CD14-positive monocyte (primary cell): ENCODE measurements at regions not wholly inside any gene's neighbourhood (a gene's known extent, or its start where the extent isn't known, plus 50 kb on each side); places are given as distances from the start of the nearest gene placed in this dataset.

ENCODE experiments used
- DNase-seq, 3 donors: peaks; one replicate each; pipeline ENCODE4 v3.0.0-alpha.2; 2011 to 2022
- H2AFZ ChIP-seq: 2 replicates; pipeline ENCODE4 v1.6.0; 2012; ENCODE audit warnings: mild to moderate bottlenecking, low read depth, low read length, inconsistent platforms; ENCODE audit not compliant: insufficient read depth, poor library complexity, severe bottlenecking
- H3K27ac ChIP-seq, 2 donors: 1 replicate in 1 of 2; 2 replicates in 1 of 2; pipeline ENCODE4 v1.5.1; 2012 to 2013; ENCODE audit warnings: low read length in 2 of 2, control low read depth in 1 of 2, inconsistent platforms in 1 of 2, low read depth in 1 of 2, mild to moderate bottlenecking in 1 of 2
- H3K27me3 ChIP-seq, 2 donors: one replicate each; pipeline versions ENCODE4 v1.6.0 to v1.6.1; 2011 to 2013; ENCODE audit warnings: low read length in 2 of 2; ENCODE audit not compliant: control insufficient read depth in 2 of 2, insufficient read depth in 2 of 2
- H3K36me3 ChIP-seq, 2 donors: replicated peaks in 1 of 2; 1 replicate in 1 of 2; 2 replicates in 1 of 2; pipeline versions ENCODE4 v1.5.1 to v1.6.1; 2012 to 2013; ENCODE audit warnings: low read length in 2 of 2, control low read depth in 1 of 2, inconsistent platforms in 1 of 2, mild to moderate bottlenecking in 1 of 2; ENCODE audit not compliant: insufficient read depth in 2 of 2, control insufficient read depth in 1 of 2
- H3K4me1 ChIP-seq, 2 donors: 1 replicate in 1 of 2; 2 replicates in 1 of 2; pipeline versions ENCODE4 v1.5.1 to v1.6.1; 2012 to 2013; ENCODE audit warnings: low read length in 2 of 2, control low read depth in 1 of 2, inconsistent platforms in 1 of 2, mild to moderate bottlenecking in 1 of 2, moderate library complexity in 1 of 2; ENCODE audit not compliant: insufficient read depth in 2 of 2, control insufficient read depth in 1 of 2
- H3K4me2 ChIP-seq: replicated peaks from 2 replicates; pipeline ENCODE3; 2012; ENCODE audit warnings: low read length, moderate library complexity, mild to moderate bottlenecking; ENCODE audit not compliant: poor library complexity, severe bottlenecking; ENCODE audit errors: extremely low read depth
- H3K4me3 ChIP-seq, 3 experiments: fragments of 200-600 bp in 1 of 3; sonication (generic) in 1 of 3; replicated peaks in 1 of 3; 1 replicate in 2 of 3; 2 replicates in 1 of 3; pipeline ENCODE4 v1.5.1; 2011 to 2013; ENCODE audit warnings: low read length in 3 of 3, mild to moderate bottlenecking in 3 of 3, control low read depth in 2 of 3, low read depth in 2 of 3, inconsistent platforms in 1 of 3, moderate library complexity in 1 of 3
- H3K79me2 ChIP-seq: 2 replicates; pipeline ENCODE4 v1.6.0; 2012; ENCODE audit warnings: mild to moderate bottlenecking, control low read depth, inconsistent platforms, low read length, moderate library complexity; ENCODE audit not compliant: insufficient read depth
- H3K9ac ChIP-seq: 2 replicates; pipeline ENCODE4 v1.6.0; 2017; ENCODE audit warnings: low read length, mild to moderate bottlenecking; ENCODE audit not compliant: insufficient read depth, poor library complexity, severe bottlenecking
- H3K9me3 ChIP-seq, 2 donors: replicated peaks in 1 of 2; 1 replicate in 1 of 2; 2 replicates in 1 of 2; pipeline versions ENCODE4 v1.5.1 to v1.6.1; 2012 to 2013; ENCODE audit warnings: low read length in 2 of 2, control low read depth in 1 of 2; ENCODE audit not compliant: control insufficient read depth in 1 of 2, insufficient read depth in 1 of 2
- H4K20me1 ChIP-seq: 2 replicates; pipeline ENCODE4 v1.6.0; 2012; ENCODE audit warnings: mild to moderate bottlenecking, low read length, control low read depth, moderate library complexity; ENCODE audit not compliant: insufficient read depth
- H3K27ac Mint-ChIP-seq, 7 donors: one replicate each; pipeline ENCODE4 v1.8.0; 2020; ENCODE audit warnings: mild to moderate bottlenecking in 7 of 7, mixed read lengths in 7 of 7, moderate library complexity in 6 of 7, inconsistent platforms in 2 of 7
- H3K27me3 Mint-ChIP-seq, 3 donors: one replicate each; pipeline ENCODE4 v1.8.0; 2021 to 2022; ENCODE audit warnings: low read depth in 3 of 3, mild to moderate bottlenecking in 3 of 3, mixed read lengths in 3 of 3, moderate library complexity in 3 of 3, inconsistent platforms in 1 of 3
- H3K36me3 Mint-ChIP-seq, 2 donors: one replicate each; pipeline ENCODE4 v1.8.0; 2020; ENCODE audit warnings: mixed read lengths in 2 of 2, inconsistent platforms in 1 of 2, mild to moderate bottlenecking in 1 of 2
- H3K4me1 Mint-ChIP-seq: one replicate; pipeline ENCODE4 v1.8.0; 2020; ENCODE audit warnings: mild to moderate bottlenecking, mixed read lengths
- H3K4me3 Mint-ChIP-seq, 2 donors: one replicate each; pipeline ENCODE4 v1.8.0; 2020; ENCODE audit warnings: mild to moderate bottlenecking in 2 of 2, mixed read lengths in 2 of 2, moderate library complexity in 1 of 2
- H3K9me3 Mint-ChIP-seq, 7 donors: one replicate each; pipeline ENCODE4 v1.8.0; 2020 to 2022; ENCODE audit warnings: mixed read lengths in 7 of 7, mild to moderate bottlenecking in 6 of 7, moderate library complexity in 6 of 7, inconsistent platforms in 2 of 7
- WGBS: methylation state at CpG from one replicate; pipeline ENCODE4 v1.1.5; 2013; ENCODE audit warnings: missing lambda C conversion rate; ENCODE audit not compliant: insufficient coverage; 5-methylcytosine and 5-hydroxymethylcytosine counted together
- intact Hi-C, 2 donors: fragments of 100-400 bp; cut with micrococcal nuclease; formaldehyde crosslinking; loops; one replicate each; pipeline versions ENCODE4 v1.15.0 to v1.15.1; 2023
- TF ChIP-seq, protein P1 (sequence below): fragments of 200-600 bp; IDR thresholded peaks from one replicate; pipeline ENCODE4 v1.8.0; 2022; ENCODE audit warnings: antibody characterized with exemption, mild to moderate bottlenecking

DNA sequence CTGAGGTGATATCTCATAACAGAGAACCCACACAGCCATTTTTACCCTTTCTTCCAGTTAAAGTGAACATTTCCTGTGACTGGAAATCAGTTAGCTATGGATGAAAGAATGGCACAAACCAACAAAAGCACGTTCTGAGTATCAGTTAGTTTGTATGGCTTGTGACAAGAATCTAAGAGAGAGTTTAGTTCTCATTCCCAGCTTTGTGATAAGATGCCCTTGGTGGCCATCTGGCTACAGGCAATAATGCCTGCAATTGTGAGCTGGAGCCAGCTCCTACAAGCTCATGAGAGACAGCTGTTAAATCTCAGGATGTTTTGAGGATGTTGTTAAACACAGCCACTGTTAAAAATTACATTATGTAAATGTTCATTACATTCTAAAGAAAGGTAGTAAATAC lies 122.0 kb upstream of the FRMD6 start:
- Histone ChIP-seq H3K9ac (no peak overlapping the region), H3K36me3 (no peaks in the 10 kb centered on the region), H2AFZ (no peak overlapping the region), H3K79me2 (no peaks in the 10 kb centered on the region), H3K4me1 (no peaks in the 10 kb centered on the region), H3K27me3 (no peaks in the 10 kb centered on the region), H4K20me1 (no peaks in the 10 kb centered on the region), H3K9me3 (no peaks in the 10 kb centered on the region), H3K4me3 (no peak overlapping the region), H3K4me2 (no peak overlapping the region), H3K27ac (no peak overlapping the region)
- no peak for DNase-seq
- H3K27ac Mint-ChIP-seq: no peak overlapping the region
- TF ChIP-seq, protein P1, sequence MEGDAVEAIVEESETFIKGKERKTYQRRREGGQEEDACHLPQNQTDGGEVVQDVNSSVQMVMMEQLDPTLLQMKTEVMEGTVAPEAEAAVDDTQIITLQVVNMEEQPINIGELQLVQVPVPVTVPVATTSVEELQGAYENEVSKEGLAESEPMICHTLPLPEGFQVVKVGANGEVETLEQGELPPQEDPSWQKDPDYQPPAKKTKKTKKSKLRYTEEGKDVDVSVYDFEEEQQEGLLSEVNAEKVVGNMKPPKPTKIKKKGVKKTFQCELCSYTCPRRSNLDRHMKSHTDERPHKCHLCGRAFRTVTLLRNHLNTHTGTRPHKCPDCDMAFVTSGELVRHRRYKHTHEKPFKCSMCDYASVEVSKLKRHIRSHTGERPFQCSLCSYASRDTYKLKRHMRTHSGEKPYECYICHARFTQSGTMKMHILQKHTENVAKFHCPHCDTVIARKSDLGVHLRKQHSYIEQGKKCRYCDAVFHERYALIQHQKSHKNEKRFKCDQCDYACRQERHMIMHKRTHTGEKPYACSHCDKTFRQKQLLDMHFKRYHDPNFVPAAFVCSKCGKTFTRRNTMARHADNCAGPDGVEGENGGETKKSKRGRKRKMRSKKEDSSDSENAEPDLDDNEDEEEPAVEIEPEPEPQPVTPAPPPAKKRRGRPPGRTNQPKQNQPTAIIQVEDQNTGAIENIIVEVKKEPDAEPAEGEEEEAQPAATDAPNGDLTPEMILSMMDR: no peak
- no peaks in the 10 kb centered on the region for H3K36me3 Mint-ChIP-seq
- no peaks in the 10 kb centered on the region for H3K4me1 Mint-ChIP-seq
- no CpG with 5 or more reads among the region's 1 CpG for WGBS
- H3K27me3 Mint-ChIP-seq: no peaks in the 10 kb centered on the region
- H3K9me3 Mint-ChIP-seq: peaks cover 0 to 3% (median 0%) of the 10 kb centered on the region in 7 donors
- intact Hi-C loops: no loop called here
- H3K4me3 Mint-ChIP-seq: no peak overlapping the region

DNA sequence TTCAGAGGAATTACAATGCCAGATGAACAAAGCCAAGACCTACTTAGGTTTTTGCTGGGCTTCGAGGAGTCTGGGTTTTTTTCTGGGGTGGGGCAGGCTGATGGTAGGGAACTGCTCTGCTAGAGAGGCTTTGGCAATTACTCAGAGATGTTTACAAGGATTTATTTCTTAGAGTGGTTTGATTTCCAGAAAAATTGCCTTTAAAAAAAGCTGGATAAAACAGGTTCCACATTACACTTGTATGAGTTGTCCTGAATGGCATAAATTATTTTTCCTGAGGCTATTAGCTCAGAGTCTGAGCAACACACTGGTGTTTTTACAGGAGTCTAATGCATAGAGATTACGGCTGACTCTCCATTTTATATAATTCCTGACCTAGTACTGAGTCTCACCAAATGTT lies 118.5 kb upstream of the FRMD6 start:
- Histone ChIP-seq H3K4me1 (no peaks in the 10 kb centered on the region), H3K9ac (no peak overlapping the region), H4K20me1 (no peaks in the 10 kb centered on the region), H3K79me2 (no peaks in the 10 kb centered on the region), H3K27ac (no peak overlapping the region), H3K4me2 (no peak overlapping the region), H3K27me3 (no peaks in the 10 kb centered on the region), H2AFZ (no peak overlapping the region), H3K9me3 (no peaks in the 10 kb centered on the region), H3K36me3 (no peaks in the 10 kb centered on the region), H3K4me3 (no peak overlapping the region)
- Mint-ChIP-seq H3K36me3 (no peaks in the 10 kb centered on the region), H3K4me1 (no peaks in the 10 kb centered on the region), H3K27ac (no peak overlapping the region), H3K4me3 (no peak overlapping the region), H3K9me3 (peaks cover 0 to 8% (median 0%) of the 10 kb centered on the region in 7 donors), H3K27me3 (no peaks in the 10 kb centered on the region)
- TF ChIP-seq, protein P1: no peak
- intact Hi-C loops: no loop called here
- no peak for DNase-seq
- 100% methylated on average over 1 of the region's 2 CpGs for WGBS
